Neural progenitor cell (in vitro differentiated cells): ENCODE measurements at regions not wholly inside any gene's neighbourhood (a gene's known extent, or its start where the extent isn't known, plus 50 kb on each side); places are given as distances from the start of the nearest gene placed in this dataset.

ENCODE experiments used
- DNase-seq: peaks from one replicate; pipeline ENCODE4 v3.0.0-alpha.2; 2016; ENCODE audit warnings: low spot score
- H2AFZ ChIP-seq: fragments of 200-600 bp; sonication (generic); replicated peaks from 2 replicates; pipeline ENCODE4 v1.6.1; 2016; ENCODE audit warnings: antibody characterized with exemption
- H3F3A ChIP-seq: fragments of 200-600 bp; sonication (generic); 2 replicates; pipeline ENCODE4 v1.6.1; 2016; ENCODE audit warnings: antibody characterized with exemption, low read depth
- H3K27ac ChIP-seq: fragments of 200-600 bp; sonication (generic); 2 replicates; pipeline ENCODE4 v1.5.1; 2016; ENCODE audit warnings: mild to moderate bottlenecking
- H3K27me3 ChIP-seq: fragments of 200-600 bp; sonication (generic); 2 replicates; pipeline ENCODE4 v1.6.1; 2016; ENCODE audit warnings: mild to moderate bottlenecking, moderate library complexity
- H3K36me3 ChIP-seq: fragments of 200-600 bp; sonication (generic); 2 replicates; pipeline ENCODE4 v1.5.1; 2016
- H3K4me1 ChIP-seq: fragments of 200-600 bp; sonication (generic); 2 replicates; pipeline ENCODE4 v1.6.1; 2016; ENCODE audit warnings: mixed run types
- H3K4me2 ChIP-seq: fragments of 200-600 bp; sonication (generic); 2 replicates; pipeline ENCODE4 v1.6.1; 2016
- H3K4me3 ChIP-seq: fragments of 200-600 bp; sonication (generic); 2 replicates; pipeline ENCODE4 v1.5.1; 2016
- H3K79me2 ChIP-seq: fragments of 200-600 bp; sonication (generic); 2 replicates; pipeline ENCODE4 v1.6.1; 2016; ENCODE audit warnings: low read depth
- H3K9ac ChIP-seq: fragments of 200-600 bp; sonication (generic); 2 replicates; pipeline ENCODE4 v1.6.1; 2016
- H3K9me3 ChIP-seq: fragments of 200-600 bp; sonication (generic); 2 replicates; pipeline ENCODE4 v1.5.1; 2016; ENCODE audit warnings: low read depth
- H4K20me1 ChIP-seq: fragments of 200-600 bp; sonication (generic); 2 replicates; pipeline ENCODE4 v1.6.1; 2016; ENCODE audit warnings: low read depth
- H3K27ac Mint-ChIP-seq: 3 replicates; pipeline ENCODE4 v1.8.0; 2021; ENCODE audit warnings: mixed read lengths
- H3K27me3 Mint-ChIP-seq: 2 replicates; pipeline ENCODE4 v1.8.0; 2022; ENCODE audit warnings: low read depth, mild to moderate bottlenecking, inconsistent platforms, moderate library complexity, mixed read lengths; ENCODE audit not compliant: insufficient read depth
- H3K36me3 Mint-ChIP-seq: 3 replicates; pipeline ENCODE4 v1.8.0; 2021; ENCODE audit warnings: mixed read lengths
- H3K4me1 Mint-ChIP-seq: 3 replicates; pipeline ENCODE4 v1.8.0; 2021; ENCODE audit warnings: mixed read lengths
- H3K4me3 Mint-ChIP-seq: 3 replicates; pipeline ENCODE4 v1.8.0; 2021; ENCODE audit warnings: mild to moderate bottlenecking, moderate library complexity, mixed read lengths
- H3K9me3 Mint-ChIP-seq: 3 replicates; pipeline ENCODE4 v1.8.0; 2020; ENCODE audit warnings: mixed read lengths
- EZH2 ChIP-seq: fragments of 200-600 bp; sonication (generic); IDR thresholded peaks from 2 replicates; pipeline ENCODE4 v1.6.1; 2017; ENCODE audit warnings: antibody characterized with exemption, mild to moderate bottlenecking, moderate library complexity
- EZH2phosphoT487 ChIP-seq: fragments of 200-600 bp; sonication (generic); IDR thresholded peaks from 2 replicates; pipeline ENCODE4 v1.6.1; 2017; ENCODE audit warnings: antibody characterized with exemption
- TF ChIP-seq, protein P1 (sequence below): fragments of 200-600 bp; sonication (generic); IDR thresholded peaks from 2 replicates; pipeline ENCODE4 v1.5.1; 2017; ENCODE audit warnings: antibody characterized with exemption, mild to moderate bottlenecking

DNA sequence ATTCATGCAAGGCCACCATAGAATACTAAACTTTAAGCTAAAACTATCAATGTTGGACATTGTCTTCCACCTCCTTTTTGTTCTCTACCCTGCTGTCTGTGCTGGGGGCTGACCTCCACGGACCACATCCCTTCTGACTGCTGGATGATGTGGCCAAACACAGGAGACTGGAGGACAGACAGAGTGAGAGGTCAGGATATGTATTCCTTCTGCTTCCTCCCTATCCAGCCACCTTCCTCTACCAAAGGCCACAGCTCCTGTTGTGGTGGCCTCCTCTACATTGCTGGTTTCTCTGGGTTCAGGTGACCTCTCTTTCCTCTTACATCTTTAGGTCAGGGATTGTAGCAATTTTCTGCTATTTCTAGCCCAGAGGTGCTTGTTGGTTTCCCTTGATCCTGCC is 148.1 kb downstream of the ACTBL2 start:
- H3K4me1 Mint-ChIP-seq, result no peaks in the 10 kb centered on the region
- H3K36me3 Mint-ChIP-seq, result no peaks in the 10 kb centered on the region
- H3K79me2 ChIP-seq, result no peaks in the 10 kb centered on the region
- TF ChIP-seq EZH2phosphoT487 (no peak), EZH2 (no peak)
- TF ChIP-seq, protein P1, sequence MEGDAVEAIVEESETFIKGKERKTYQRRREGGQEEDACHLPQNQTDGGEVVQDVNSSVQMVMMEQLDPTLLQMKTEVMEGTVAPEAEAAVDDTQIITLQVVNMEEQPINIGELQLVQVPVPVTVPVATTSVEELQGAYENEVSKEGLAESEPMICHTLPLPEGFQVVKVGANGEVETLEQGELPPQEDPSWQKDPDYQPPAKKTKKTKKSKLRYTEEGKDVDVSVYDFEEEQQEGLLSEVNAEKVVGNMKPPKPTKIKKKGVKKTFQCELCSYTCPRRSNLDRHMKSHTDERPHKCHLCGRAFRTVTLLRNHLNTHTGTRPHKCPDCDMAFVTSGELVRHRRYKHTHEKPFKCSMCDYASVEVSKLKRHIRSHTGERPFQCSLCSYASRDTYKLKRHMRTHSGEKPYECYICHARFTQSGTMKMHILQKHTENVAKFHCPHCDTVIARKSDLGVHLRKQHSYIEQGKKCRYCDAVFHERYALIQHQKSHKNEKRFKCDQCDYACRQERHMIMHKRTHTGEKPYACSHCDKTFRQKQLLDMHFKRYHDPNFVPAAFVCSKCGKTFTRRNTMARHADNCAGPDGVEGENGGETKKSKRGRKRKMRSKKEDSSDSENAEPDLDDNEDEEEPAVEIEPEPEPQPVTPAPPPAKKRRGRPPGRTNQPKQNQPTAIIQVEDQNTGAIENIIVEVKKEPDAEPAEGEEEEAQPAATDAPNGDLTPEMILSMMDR, result no peak
- no peak for DNase-seq
- H3K9ac ChIP-seq, result no peak overlapping the region
- H3K9me3 Mint-ChIP-seq, result peaks cover 2% of the 10 kb centered on the region
- no peaks in the 10 kb centered on the region for H3K36me3 ChIP-seq
- H3K27me3 Mint-ChIP-seq, result peaks cover 2% of the 10 kb centered on the region
- H3K27ac ChIP-seq, result no peak overlapping the region
- H3K27ac Mint-ChIP-seq, result no peak overlapping the region
- H3K27me3 ChIP-seq, result no peaks in the 10 kb centered on the region
- H4K20me1 ChIP-seq, result no peaks in the 10 kb centered on the region
- H3K4me3 Mint-ChIP-seq, result no peak overlapping the region
- H3K4me1 ChIP-seq, result no peaks in the 10 kb centered on the region
- H3K4me2 ChIP-seq, result no peak overlapping the region
- H2AFZ ChIP-seq, result no peak overlapping the region
- no peaks in the 10 kb centered on the region for H3F3A ChIP-seq
- H3K4me3 ChIP-seq, result no peak overlapping the region
- no peaks in the 10 kb centered on the region for H3K9me3 ChIP-seq

DNA sequence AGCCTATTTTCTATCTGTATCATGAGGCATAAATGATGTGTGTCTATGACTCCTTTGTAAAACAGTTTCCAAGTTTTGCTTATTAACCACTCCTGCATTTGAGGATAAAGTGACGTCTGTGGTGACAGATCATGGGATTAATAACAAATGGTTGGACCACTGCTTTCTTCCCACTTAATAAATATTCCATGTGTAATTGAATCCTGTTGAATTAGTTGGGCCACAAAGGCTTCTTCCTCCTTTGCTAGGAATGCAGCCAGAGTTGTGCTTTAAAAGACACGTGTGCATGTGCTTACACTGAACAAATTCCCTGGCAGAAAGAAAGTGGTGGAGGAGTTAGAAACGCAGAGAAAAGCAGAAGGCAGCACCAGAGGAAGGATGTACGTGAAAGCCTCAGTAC is 150.2 kb downstream of the ACTBL2 start:
- Histone ChIP-seq H2AFZ (no peak overlapping the region), H3K79me2 (no peaks in the 10 kb centered on the region), H3F3A (no peaks in the 10 kb centered on the region), H3K4me1 (no peaks in the 10 kb centered on the region), H3K4me3 (no peak overlapping the region), H3K36me3 (no peaks in the 10 kb centered on the region), H3K4me2 (no peak overlapping the region), H4K20me1 (no peaks in the 10 kb centered on the region), H3K9ac (no peak overlapping the region), H3K27ac (no peak overlapping the region), H3K27me3 (no peaks in the 10 kb centered on the region), H3K9me3 (no peaks in the 10 kb centered on the region)
- no peak overlapping the region for H3K27ac Mint-ChIP-seq
- H3K27me3 Mint-ChIP-seq, result no peaks in the 10 kb centered on the region
- no peak for TF ChIP-seq EZH2
- no peak for TF ChIP-seq EZH2phosphoT487
- TF ChIP-seq, protein P1, result no peak
- H3K9me3 Mint-ChIP-seq, result peaks cover 2% of the 10 kb centered on the region
- no peak overlapping the region for H3K4me3 Mint-ChIP-seq
- H3K36me3 Mint-ChIP-seq, result no peaks in the 10 kb centered on the region
- no peak for DNase-seq
- H3K4me1 Mint-ChIP-seq, result no peaks in the 10 kb centered on the region

DNA sequence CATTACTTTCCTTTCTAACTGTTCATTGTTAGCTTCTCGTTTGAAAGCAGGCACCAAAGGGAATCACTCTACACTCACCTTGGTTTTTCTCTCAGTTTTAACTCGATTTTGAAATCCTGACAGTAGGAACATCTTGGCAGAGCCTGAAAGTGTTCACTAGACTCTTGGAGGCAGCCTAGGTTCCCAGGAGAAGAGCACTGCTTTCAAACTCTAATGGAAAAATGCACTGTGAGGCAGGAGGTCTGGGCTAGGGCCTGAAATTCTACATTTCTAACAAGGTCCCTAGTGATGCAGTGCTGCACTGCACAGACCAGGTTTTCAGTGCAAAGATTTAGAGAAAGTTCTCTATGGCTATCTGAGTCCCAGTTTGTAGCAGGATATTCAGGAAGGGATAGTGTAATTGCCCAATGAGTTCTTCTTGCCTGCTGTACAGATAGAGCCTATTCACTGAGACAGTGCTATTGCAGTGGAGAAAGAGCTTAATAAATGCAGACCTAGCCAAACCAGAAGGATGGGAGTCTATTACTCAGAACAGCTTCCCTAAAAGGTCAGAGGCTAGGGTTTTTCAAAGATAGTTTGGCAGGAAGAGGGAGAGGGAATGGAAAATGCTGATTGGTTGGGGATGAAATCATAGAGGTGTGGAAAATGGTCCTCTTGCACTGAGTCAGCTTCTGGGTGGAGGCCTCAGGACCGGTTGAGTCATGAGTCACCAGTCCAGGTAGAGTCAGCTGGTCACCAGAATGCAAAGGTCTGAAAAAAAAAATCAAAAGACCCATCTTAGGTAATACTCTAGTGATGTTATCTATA is 153.9 kb downstream of the GPBP1 start:
- no peaks in the 10 kb centered on the region for H3F3A ChIP-seq
- DNase-seq, result no peak
- Mint-ChIP-seq H3K36me3 (no peaks in the 10 kb centered on the region), H3K27me3 (peaks cover 2% of the 10 kb centered on the region), H3K4me1 (no peaks in the 10 kb centered on the region), H3K4me3 (no peak overlapping the region), H3K9me3 (peaks cover 2% of the 10 kb centered on the region), H3K27ac (no peak overlapping the region)
- no peaks in the 10 kb centered on the region for H3K27me3 ChIP-seq
- TF ChIP-seq, protein P1, result no peak
- TF ChIP-seq EZH2phosphoT487 (no peak), EZH2 (no peak)
- no peaks in the 10 kb centered on the region for H3K79me2 ChIP-seq
- no peak overlapping the region for H2AFZ ChIP-seq
- H3K36me3 ChIP-seq, result no peaks in the 10 kb centered on the region
- H3K4me2 ChIP-seq, result no peak overlapping the region
- H3K27ac ChIP-seq, result no peak overlapping the region
- no peaks in the 10 kb centered on the region for H3K9me3 ChIP-seq
- H3K4me1 ChIP-seq, result no peaks in the 10 kb centered on the region
- H3K9ac ChIP-seq, result no peak overlapping the region
- no peak overlapping the region for H3K4me3 ChIP-seq
- no peaks in the 10 kb centered on the region for H4K20me1 ChIP-seq
